ENCODE measurements at regions not wholly inside any gene's neighbourhood (a gene's known extent, or its start where the extent isn't known, plus 50 kb on each side); places are given as distances from the start of the nearest gene placed in this dataset.

GRCh38 chr10:4028854-4029583 lies 244.0 kb upstream of the KLF6 start:
- no peak for DNase-seq (ENCODE audit: low read depth)
- no peak for TF ChIP-seq CTCF (conservative IDR thresholded peaks at IDR 0.05; ENCODE audit: low read depth, low read length)
- no peak overlapping the region for H3K4me3 ChIP-seq (ENCODE audit: low read depth, low read length)

GRCh38 chr10:4028027-4028471 lies 243.0 kb upstream of the KLF6 start:
- DNase-seq (ENCODE audit: low read depth): no peak
- no peak overlapping the region for H3K4me3 ChIP-seq (ENCODE audit: low read depth, low read length)
- TF ChIP-seq CTCF (conservative IDR thresholded peaks at IDR 0.05; ENCODE audit: low read depth, low read length): no peak

GRCh38 chr10:4025339-4025738 lies 240.3 kb upstream of the KLF6 start:
- no peak for TF ChIP-seq CTCF (conservative IDR thresholded peaks at IDR 0.05; ENCODE audit: low read depth, low read length)
- no peak for DNase-seq (ENCODE audit: low read depth)
- no peak overlapping the region for H3K4me3 ChIP-seq (ENCODE audit: low read depth, low read length)

- TF ChIP-seq CTCF (conservative IDR thresholded peaks at IDR 0.05; ENCODE audit: low read depth, low read length): no peak
- no peak for DNase-seq (ENCODE audit: low read depth)
- H3K4me3 ChIP-seq (ENCODE audit: low read depth, low read length): no peak overlapping the region
Measured at GRCh38 chr10:4024516-4025245, 239.7 kb upstream of the KLF6 start.

GRCh38 chr10:4024027-4024426 lies 239.0 kb upstream of the KLF6 start:
- no peak overlapping the region for H3K4me3 ChIP-seq (ENCODE audit: low read depth, low read length)
- DNase-seq (ENCODE audit: low read depth): no peak
- no peak for TF ChIP-seq CTCF (conservative IDR thresholded peaks at IDR 0.05; ENCODE audit: low read depth, low read length)

GRCh38 chr10:4022473-4022872 lies 237.5 kb upstream of the KLF6 start:
- no peak for TF ChIP-seq CTCF (conservative IDR thresholded peaks at IDR 0.05; ENCODE audit: low read depth, low read length)
- DNase-seq (ENCODE audit: low read depth): no peak
- no peak overlapping the region for H3K4me3 ChIP-seq (ENCODE audit: low read depth, low read length)
